Neural progenitor cell (in vitro differentiated cells): ENCODE measurements at regions not wholly inside any gene's neighbourhood (a gene's known extent, or its start where the extent isn't known, plus 50 kb on each side); places are given as distances from the start of the nearest gene placed in this dataset.

Source experiments
- CTCF ChIP-seq: fragments of 200-600 bp; sonication (generic); IDR thresholded peaks from 2 replicates; pipeline ENCODE4 v1.5.1; 2017; ENCODE audit warnings: antibody characterized with exemption, mild to moderate bottlenecking
- EZH2 ChIP-seq: fragments of 200-600 bp; sonication (generic); IDR thresholded peaks from 2 replicates; pipeline ENCODE4 v1.6.1; 2017; ENCODE audit warnings: antibody characterized with exemption, mild to moderate bottlenecking, moderate library complexity
- EZH2phosphoT487 ChIP-seq: fragments of 200-600 bp; sonication (generic); IDR thresholded peaks from 2 replicates; pipeline ENCODE4 v1.6.1; 2017; ENCODE audit warnings: antibody characterized with exemption

GRCh38 chr11:29438815-29439214, 578.0 kb downstream of the KCNA4 start:
- TF ChIP-seq EZH2phosphoT487 = no peak
- no peak for TF ChIP-seq CTCF
- TF ChIP-seq EZH2 = no peak
